Endothelial cell of umbilical vein (primary cell): ENCODE measurements at regions not wholly inside any gene's neighbourhood (a gene's known extent, or its start where the extent isn't known, plus 50 kb on each side); places are given as distances from the start of the nearest gene placed in this dataset.

Source experiments
- BruUV-seq: library from RNA; stranded (reverse); fragments of 400-500 nt; replicated peaks from 2 replicates; lab custom pipeline; 2021; lab: Mats Ljungman, UMichigan
- CTCF ChIA-PET: fragments of 300-600, 350-600 bp; sonication (Branson Sonifier 250); formaldehyde crosslinking; loops from one replicate; lab custom pipeline; 2021; ENCODE audit warnings: antibody characterized with exemption, inconsistent platforms; lab: Charles Lee
- POLR2A ChIA-PET: fragments of 300-600, 350-600 bp; sonication (Branson Sonifier 250); formaldehyde crosslinking; loops from one replicate; lab custom pipeline; 2021; ENCODE audit warnings: antibody characterized with exemption, inconsistent platforms; lab: Charles Lee
- DNase-seq: peaks from one replicate; pipeline ENCODE4 v3.0.0-alpha.2; 2011; ENCODE audit warnings: low read depth, low spot score
- FAIRE-seq: peaks from 2 replicates; lab custom pipeline; 2011; peaks lifted over from hg19 to GRCh38; lab: Jason Lieb, UNC
- H2AFZ ChIP-seq: 2 replicates; pipeline ENCODE4 v1.6.0; 2012; ENCODE audit warnings: low read depth, low read length, control low read depth, inconsistent platforms
- H3K27ac ChIP-seq: 2 replicates; pipeline ENCODE4 v1.5.1; 2011; ENCODE audit warnings: low read depth, mild to moderate bottlenecking, control low read depth, low read length, moderate library complexity; ENCODE audit not compliant: insufficient read depth
- H3K27me3 ChIP-seq, 2 experiments: 2 replicates each; pipeline versions ENCODE4 v1.6.0 to v1.6.1; 2011; ENCODE audit warnings: low read length in 2 of 2, mixed read lengths in 1 of 2; ENCODE audit not compliant: control insufficient read depth in 2 of 2, insufficient read depth in 2 of 2
- H3K36me3 ChIP-seq, 2 experiments: 2 replicates in 1 of 2; 3 replicates in 1 of 2; pipeline ENCODE4 v1.5.1; 2011; ENCODE audit warnings: low read length in 2 of 2, mild to moderate bottlenecking in 1 of 2, moderate library complexity in 1 of 2; ENCODE audit not compliant: control insufficient read depth in 2 of 2, insufficient read depth in 2 of 2; ENCODE audit errors: extremely low read depth in 1 of 2
- H3K4me1 ChIP-seq: 3 replicates; pipeline ENCODE4 v1.5.1; 2011; ENCODE audit warnings: mild to moderate bottlenecking, low read length; ENCODE audit not compliant: control insufficient read depth, insufficient read depth; ENCODE audit errors: extremely low read depth
- H3K4me2 ChIP-seq: 2 replicates; pipeline ENCODE4 v1.6.1; 2011; ENCODE audit warnings: low read length, control low read depth, mixed read lengths; ENCODE audit not compliant: insufficient read depth
- H3K4me3 ChIP-seq, 3 experiments: fragments of 200-600 bp in 1 of 3; sonication (generic), shearing (Covaris generic) in 1 of 3; replicated peaks in 1 of 3; 2 replicates each; pipeline ENCODE4 v1.5.1; 2011 to 2016; ENCODE audit warnings: control low read depth in 3 of 3, low read length in 3 of 3, mild to moderate bottlenecking in 2 of 3, inconsistent platforms in 1 of 3, low read depth in 1 of 3, moderate library complexity in 1 of 3; ENCODE audit not compliant: insufficient read depth in 1 of 3
- H3K79me2 ChIP-seq: 2 replicates; pipeline ENCODE4 v1.6.0; 2012; ENCODE audit warnings: low read length, inconsistent platforms; ENCODE audit not compliant: control insufficient read depth, insufficient read depth
- H3K9ac ChIP-seq: replicated peaks from 2 replicates; pipeline ENCODE3; 2011; ENCODE audit warnings: low read length, control low read depth; ENCODE audit not compliant: insufficient read depth; ENCODE audit errors: extremely low read depth
- H3K9me1 ChIP-seq: replicated peaks from 3 replicates; pipeline ENCODE4 v1.6.0; 2011; ENCODE audit warnings: mild to moderate bottlenecking, low read length; ENCODE audit not compliant: control insufficient read depth, insufficient read depth; ENCODE audit errors: extremely low read depth
- H3K9me3 ChIP-seq: replicated peaks from 2 replicates; pipeline ENCODE4 v1.5.1; 2012; ENCODE audit warnings: low read length, inconsistent platforms; ENCODE audit not compliant: control insufficient read depth, insufficient read depth
- H4K20me1 ChIP-seq: replicated peaks from 2 replicates; pipeline ENCODE3; 2011; ENCODE audit warnings: mild to moderate bottlenecking, low read length; ENCODE audit not compliant: control insufficient read depth, insufficient read depth; ENCODE audit errors: extremely low read depth
- CTCF ChIP-seq, 2 donors: IDR thresholded peaks; 1 replicate in 1 of 2; 2 replicates in 1 of 2; pipeline ENCODE4 v1.5.1; 2011; ENCODE audit warnings: low read length in 2 of 2, mild to moderate bottlenecking in 2 of 2, moderate library complexity in 2 of 2, control low read depth in 1 of 2, inconsistent platforms in 1 of 2, low read depth in 1 of 2; ENCODE audit not compliant: insufficient read depth in 1 of 2; ENCODE audit errors: extremely low read depth in 1 of 2
- EZH2 ChIP-seq: IDR thresholded peaks from 2 replicates; pipeline ENCODE4 v1.6.1; 2012; ENCODE audit warnings: borderline replicate concordance, low read depth, mild to moderate bottlenecking, moderate library complexity, low read length, inconsistent platforms; ENCODE audit not compliant: severe bottlenecking
- FOS ChIP-seq: IDR thresholded peaks from 2 replicates; pipeline ENCODE4 v1.6.1; 2011; ENCODE audit warnings: mild to moderate bottlenecking, low read length, moderate library complexity, borderline replicate concordance; ENCODE audit not compliant: insufficient read depth
- GATA2 ChIP-seq: IDR thresholded peaks from 2 replicates; pipeline ENCODE4 v1.7.0; 2011; ENCODE audit warnings: low read depth, mild to moderate bottlenecking, moderate library complexity, mixed read lengths, low read length; ENCODE audit not compliant: insufficient read length, insufficient read depth
- JUN ChIP-seq: IDR thresholded peaks from 2 replicates; pipeline ENCODE4 v1.6.1; 2011; ENCODE audit warnings: borderline replicate concordance, low read depth; ENCODE audit not compliant: insufficient read length, insufficient read depth
- MAX ChIP-seq: IDR thresholded peaks from 2 replicates; pipeline ENCODE4 v1.6.1; 2011; ENCODE audit not compliant: insufficient read depth, insufficient read length
- MYC ChIP-seq: IDR thresholded peaks from one replicate; pipeline ENCODE4 v1.6.1; 2011; ENCODE audit warnings: mild to moderate bottlenecking, low read depth, low read length
- POLR2A ChIP-seq: IDR thresholded peaks from 2 replicates; pipeline ENCODE4 v1.6.1; 2012; ENCODE audit warnings: low read depth, mild to moderate bottlenecking, control low read depth, low read length
- POLR2AphosphoS5 ChIP-seq: IDR thresholded peaks from 2 replicates; pipeline ENCODE4 v1.6.1; 2012; ENCODE audit warnings: low read depth, mild to moderate bottlenecking, control low read depth, low read length, moderate library complexity; ENCODE audit not compliant: insufficient read depth
- dilution Hi-C: fragments of 300-500 bp; cut with MboI; formaldehyde crosslinking; loops from one replicate; pipeline ENCODE4 v1.15.0; 2019; ENCODE audit warnings: low sequenced_read_pairs; ENCODE audit not compliant: extremely low pct_ligation_motif_present
- intact Hi-C: fragments of 100-400 bp; cut with micrococcal nuclease; formaldehyde crosslinking; loops from one replicate; pipeline ENCODE4 v1.10.0; 2022

GRCh38 chr7:41252551-41252950 lies 450.3 kb downstream of the INHBA start:
- ChIA-PET POLR2A (no interaction called here), CTCF (no interaction called here)
- Histone ChIP-seq H3K9me1 (no peaks in the 10 kb centered on the region), H3K9me3 (no peaks in the 10 kb centered on the region), H4K20me1 (no peaks in the 10 kb centered on the region), H3K27ac (no peak overlapping the region), H3K4me2 (no peak overlapping the region), H3K36me3 (no peaks in the 10 kb centered on the region), H3K4me1 (no peaks in the 10 kb centered on the region), H3K4me3 (no peak overlapping the region), H3K27me3 (no peaks in the 10 kb centered on the region), H2AFZ (no peak overlapping the region), H3K79me2 (no peaks in the 10 kb centered on the region), H3K9ac (no peak overlapping the region)
- BruUV-seq = no TSS peak
- FAIRE-seq (no peak), DNase-seq (no peak)
- intact Hi-C loops = no loop called here
- dilution Hi-C loops = no loop called here
- TF ChIP-seq MYC = no peak
- TF ChIP-seq JUN = no peak
- no peak for TF ChIP-seq POLR2AphosphoS5

GRCh38 chr7:41247143-41247865 lies 455.6 kb downstream of the INHBA start:
- Histone ChIP-seq H3K27me3 (no peaks in the 10 kb centered on the region), H3K4me1 (no peaks in the 10 kb centered on the region), H3K9me1 (no peaks in the 10 kb centered on the region), H3K9ac (no peak overlapping the region), H3K27ac (no peak overlapping the region), H3K4me3 (no peak overlapping the region), H3K79me2 (no peaks in the 10 kb centered on the region), H3K36me3 (no peaks in the 10 kb centered on the region), H2AFZ (peak overlapping the region; percentile 44), H3K4me2 (no peak overlapping the region), H3K9me3 (no peaks in the 10 kb centered on the region), H4K20me1 (no peaks in the 10 kb centered on the region)
- BruUV-seq = no TSS peak
- no peak for TF ChIP-seq EZH2
- TF ChIP-seq JUN = no peak
- TF ChIP-seq GATA2 = no peak
- no peak for TF ChIP-seq POLR2AphosphoS5
- TF ChIP-seq MYC = no peak
- no peak for TF ChIP-seq CTCF (IDR thresholded peaks at IDR 0.05; ENCODE audit: extremely low read depth in 1 of 2, insufficient read depth in 1 of 2, low read depth in 1 of 2, low read length in 2 of 2)
- TF ChIP-seq MAX = no peak
- TF ChIP-seq POLR2A = no peak
- no peak for TF ChIP-seq FOS
- FAIRE-seq (peak; percentile 72), DNase-seq (peak; percentile 46)
- intact Hi-C loops = no loop called here
- dilution Hi-C loops = no loop called here
- ChIA-PET POLR2A (no interaction called here), CTCF (no interaction called here)
